HFF-Myc (cell line): ENCODE measurements at regions not wholly inside any gene's neighbourhood (a gene's known extent, or its start where the extent isn't known, plus 50 kb on each side); places are given as distances from the start of the nearest gene placed in this dataset.

Experiments
- DNase-seq: peaks from one replicate; pipeline ENCODE4 v3.0.0-alpha.2; 2011; ENCODE audit warnings: low read depth; ENCODE audit errors: extremely low read depth
- H3K4me3 ChIP-seq: replicated peaks from 2 replicates; pipeline ENCODE4 v1.5.1; 2011; ENCODE audit warnings: low read depth, mild to moderate bottlenecking, control low read depth, low read length
- TF ChIP-seq, protein P1 (sequence below): IDR thresholded peaks from 2 replicates; pipeline ENCODE4 v1.5.1; 2012; ENCODE audit warnings: mild to moderate bottlenecking, low read depth, low read length, control low read depth; ENCODE audit errors: missing control alignments

DNA sequence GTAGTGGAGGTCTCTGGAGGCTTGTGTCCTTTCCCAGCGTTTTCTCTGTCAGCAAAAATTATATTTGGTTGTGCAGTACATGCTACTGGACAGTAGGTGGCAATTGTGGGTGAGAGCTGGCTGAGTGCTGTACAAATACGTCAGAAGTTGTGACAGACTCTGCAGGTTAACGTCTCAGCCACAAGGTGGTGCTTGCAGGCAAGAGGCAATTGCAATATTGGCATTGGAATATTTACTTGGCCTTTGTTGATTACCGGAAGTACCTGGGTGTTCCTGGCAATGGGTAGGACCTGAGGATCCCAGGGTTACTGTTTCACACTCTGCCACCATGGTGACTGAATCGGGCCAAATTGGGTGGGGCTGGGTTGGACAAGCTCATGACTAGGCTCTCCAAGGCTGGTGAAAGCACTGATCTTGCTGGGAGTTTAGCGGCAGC, 333.9 kb upstream of the LMO3 start:
- TF ChIP-seq, protein P1, sequence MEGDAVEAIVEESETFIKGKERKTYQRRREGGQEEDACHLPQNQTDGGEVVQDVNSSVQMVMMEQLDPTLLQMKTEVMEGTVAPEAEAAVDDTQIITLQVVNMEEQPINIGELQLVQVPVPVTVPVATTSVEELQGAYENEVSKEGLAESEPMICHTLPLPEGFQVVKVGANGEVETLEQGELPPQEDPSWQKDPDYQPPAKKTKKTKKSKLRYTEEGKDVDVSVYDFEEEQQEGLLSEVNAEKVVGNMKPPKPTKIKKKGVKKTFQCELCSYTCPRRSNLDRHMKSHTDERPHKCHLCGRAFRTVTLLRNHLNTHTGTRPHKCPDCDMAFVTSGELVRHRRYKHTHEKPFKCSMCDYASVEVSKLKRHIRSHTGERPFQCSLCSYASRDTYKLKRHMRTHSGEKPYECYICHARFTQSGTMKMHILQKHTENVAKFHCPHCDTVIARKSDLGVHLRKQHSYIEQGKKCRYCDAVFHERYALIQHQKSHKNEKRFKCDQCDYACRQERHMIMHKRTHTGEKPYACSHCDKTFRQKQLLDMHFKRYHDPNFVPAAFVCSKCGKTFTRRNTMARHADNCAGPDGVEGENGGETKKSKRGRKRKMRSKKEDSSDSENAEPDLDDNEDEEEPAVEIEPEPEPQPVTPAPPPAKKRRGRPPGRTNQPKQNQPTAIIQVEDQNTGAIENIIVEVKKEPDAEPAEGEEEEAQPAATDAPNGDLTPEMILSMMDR, result peak; percentile 36
- DNase-seq, result peak; percentile 7
- H3K4me3 ChIP-seq, result no peak overlapping the region

DNA sequence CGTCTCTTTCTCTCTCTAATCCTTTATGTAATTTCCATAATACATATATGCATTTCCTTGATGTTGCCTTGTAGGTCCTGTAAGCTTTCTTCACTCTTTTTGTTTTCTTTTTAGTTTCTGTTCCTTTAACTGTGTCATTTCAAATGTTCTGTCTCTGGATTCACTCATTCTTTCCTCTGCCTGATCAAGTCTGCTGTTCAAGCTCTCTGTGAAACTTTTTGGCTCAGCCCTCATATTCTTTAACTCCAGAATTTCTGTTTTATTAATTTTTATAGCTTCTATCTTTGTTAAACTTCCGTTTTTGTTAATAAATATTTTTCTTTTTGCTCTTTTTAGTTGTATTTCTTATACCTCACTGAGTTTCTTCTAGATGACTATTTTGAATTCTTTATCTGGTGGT, 321.3 kb upstream of the LMO3 start:
- no peak for DNase-seq
- H3K4me3 ChIP-seq, result no peak overlapping the region
- TF ChIP-seq, protein P1, result no peak

DNA sequence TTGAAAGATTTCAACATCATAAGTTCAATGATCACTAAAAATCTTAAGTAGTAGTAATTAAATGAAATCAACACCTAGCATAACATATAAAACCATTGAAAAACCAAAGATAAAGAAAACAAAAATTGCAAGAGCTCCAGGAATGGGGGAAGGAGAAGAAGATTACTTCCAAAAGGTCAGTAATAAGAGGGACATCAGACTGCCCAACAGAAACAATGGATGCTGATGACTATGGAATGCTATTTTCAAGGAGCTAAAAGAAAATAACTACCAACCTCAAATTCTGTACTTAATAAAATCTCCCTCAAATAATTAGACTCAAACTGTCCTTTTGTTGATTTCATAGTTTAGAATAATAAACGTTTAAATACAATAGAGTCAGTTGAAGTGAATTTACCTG, 314.5 kb upstream of the LMO3 start:
- no peak for DNase-seq
- TF ChIP-seq, protein P1, result no peak

DNA sequence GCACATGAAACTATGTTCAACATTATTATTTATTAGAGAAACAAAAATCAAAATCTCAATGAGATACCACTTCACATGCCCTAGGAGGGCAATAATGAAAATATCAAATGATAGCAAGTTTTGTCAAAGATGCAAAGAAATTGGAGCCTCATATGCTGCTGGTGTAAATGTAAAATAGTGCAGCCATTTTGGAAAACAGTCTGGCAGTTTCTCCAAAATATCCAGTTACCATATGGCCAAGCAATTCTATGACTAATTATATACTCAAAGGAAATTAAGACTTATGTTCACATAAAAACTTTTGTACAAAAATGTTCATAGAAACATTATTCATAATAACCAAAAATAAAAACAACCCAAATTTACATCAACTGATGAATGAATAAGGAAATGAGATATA, 313.6 kb upstream of the LMO3 start:
- no peak for DNase-seq
- H3K4me3 ChIP-seq, result no peak overlapping the region
- TF ChIP-seq, protein P1, result no peak

More for the DNA sequence above, 314.5 kb upstream of the LMO3 start:
- H3K4me3 ChIP-seq, result no peak overlapping the region

DNA sequence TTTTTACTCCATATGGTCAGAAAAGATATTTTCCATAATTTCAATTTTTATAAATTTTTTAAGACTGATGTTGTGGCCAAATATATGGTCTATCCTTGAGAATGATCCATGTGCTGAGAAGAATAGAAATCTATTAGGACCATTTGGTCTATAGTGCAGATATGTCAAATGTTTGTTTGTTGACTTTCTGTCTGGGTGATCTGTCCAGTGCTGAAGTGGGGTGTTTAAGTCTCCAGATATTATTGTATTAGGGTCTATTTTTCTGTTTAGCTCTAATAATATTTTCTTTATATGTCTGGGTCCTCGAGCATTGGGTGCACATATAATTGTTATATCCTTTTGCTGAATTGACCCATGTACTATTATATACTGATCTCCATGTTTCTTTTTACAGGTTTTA, 308.9 kb upstream of the LMO3 start:
- H3K4me3 ChIP-seq, result no peak overlapping the region
- no peak for DNase-seq
- TF ChIP-seq, protein P1, result no peak

DNA sequence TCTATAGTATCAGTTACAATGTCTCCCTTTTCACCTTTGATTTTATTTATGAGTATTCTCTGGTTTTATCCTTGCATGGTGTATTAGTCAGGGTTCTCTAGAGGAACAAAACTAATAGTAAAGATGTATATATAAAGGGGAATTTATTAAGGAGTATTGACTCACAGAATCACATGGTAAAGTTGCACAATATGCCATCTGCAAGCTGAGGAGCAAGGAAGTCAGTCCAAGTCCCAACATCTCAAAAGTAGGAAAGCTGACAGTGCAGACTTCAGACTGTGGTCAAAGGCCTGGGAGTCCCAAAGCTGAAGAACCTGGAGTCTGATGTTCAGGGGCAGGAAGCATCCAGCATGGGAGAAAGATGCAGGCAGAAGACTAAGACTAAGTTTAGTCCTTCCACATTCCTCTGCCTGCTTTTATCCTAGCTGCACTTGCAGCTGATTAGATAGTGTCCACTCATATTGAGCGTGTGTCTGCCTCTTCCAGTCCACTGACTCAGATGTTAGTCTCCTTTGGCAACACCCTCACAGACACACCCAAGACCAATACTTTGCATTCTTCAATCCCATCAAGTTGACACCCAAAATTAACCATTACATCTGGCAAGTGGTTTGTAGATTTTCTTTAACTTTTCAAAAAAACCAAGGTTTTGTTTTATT, 308.0 kb upstream of the LMO3 start:
- DNase-seq, result no peak
- TF ChIP-seq, protein P1, result no peak
- H3K4me3 ChIP-seq, result no peak overlapping the region

DNA sequence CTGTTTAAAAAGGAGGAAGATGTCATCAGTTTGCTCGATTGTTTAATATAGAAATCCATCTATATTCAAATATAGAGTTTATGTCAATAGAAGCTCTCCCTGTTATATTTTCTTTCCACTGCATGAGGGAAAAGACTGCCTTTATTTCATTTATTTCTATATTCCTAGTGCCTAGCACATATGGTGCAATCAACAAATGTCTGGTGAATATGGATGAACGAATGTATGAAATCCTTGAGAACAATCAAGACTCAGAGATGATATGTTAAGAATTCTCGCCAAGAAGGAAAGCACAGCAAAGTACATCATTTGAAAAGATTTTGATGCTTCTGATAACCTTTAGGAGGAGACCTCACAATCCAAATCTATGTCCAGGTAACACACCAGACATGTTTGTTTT, 296.0 kb upstream of the LMO3 start:
- TF ChIP-seq, protein P1, result no peak
- no peak overlapping the region for H3K4me3 ChIP-seq
- no peak for DNase-seq
